Aorta (tissue), 5 donors: ENCODE measurements at regions not wholly inside any gene's neighbourhood (a gene's known extent, or its start where the extent isn't known, plus 50 kb on each side); places are given as distances from the start of the nearest gene placed in this dataset.

Experiments
- ATAC-seq: fragments of 200-7000 bp; cut with Tn5 transposase; one replicate; pipeline ENCODE4 v1.9.1; 2022; ENCODE audit warnings: moderate library complexity; ENCODE audit not compliant: low FRiP score
- DNase-seq, 2 donors: peaks; one replicate each; pipeline ENCODE4 v3.0.0-alpha.2; 2020
- H3K27ac ChIP-seq, 2 donors: one replicate each; pipeline ENCODE4 v1.5.1; 2013; ENCODE audit warnings: low read length in 2 of 2, mild to moderate bottlenecking in 2 of 2, moderate library complexity in 2 of 2, control low read depth in 1 of 2, inconsistent platforms in 1 of 2, low read depth in 1 of 2
- H3K27me3 ChIP-seq, 2 donors: one replicate each; pipeline ENCODE4 v1.6.1; 2013; ENCODE audit warnings: control low read depth in 1 of 2, low read length in 1 of 2, mild to moderate bottlenecking in 1 of 2, moderate library complexity in 1 of 2; ENCODE audit not compliant: insufficient read depth in 2 of 2, control insufficient read depth in 1 of 2
- H3K36me3 ChIP-seq, 2 donors: one replicate each; pipeline ENCODE4 v1.6.1; 2013; ENCODE audit warnings: control low read depth in 1 of 2, low read length in 1 of 2, mild to moderate bottlenecking in 1 of 2; ENCODE audit not compliant: insufficient read depth in 2 of 2, control insufficient read depth in 1 of 2
- H3K4me1 ChIP-seq, 2 donors: one replicate each; pipeline ENCODE4 v1.6.1; 2013; ENCODE audit warnings: low read length in 2 of 2, control low read depth in 1 of 2, mild to moderate bottlenecking in 1 of 2, moderate library complexity in 1 of 2; ENCODE audit not compliant: insufficient read depth in 2 of 2, control insufficient read depth in 1 of 2
- H3K4me3 ChIP-seq, 2 donors: one replicate each; pipeline ENCODE4 v1.5.1; 2013; ENCODE audit warnings: low read length in 2 of 2, control low read depth in 1 of 2, mild to moderate bottlenecking in 1 of 2
- H3K9me3 ChIP-seq: one replicate; pipeline ENCODE4 v1.6.1; 2013; ENCODE audit warnings: mild to moderate bottlenecking, low read length; ENCODE audit not compliant: control insufficient read depth
- WGBS, 2 donors: extraction: QIAGEN DNeasy Blood & Tissue Kit; methylation state at CpG; one replicate each; pipeline ENCODE4 v1.1.7; 2013; 5-methylcytosine and 5-hydroxymethylcytosine counted together
- intact Hi-C, 2 donors: fragments of 100-400 bp; cut with DNase I; formaldehyde crosslinking; loops; one replicate each; pipeline versions ENCODE4 v1.14.2 to v1.15.0; 2022
- donor health status: healthy with polysubstance abuse.
- donor health status: Bipolar disorder and iron deficiency.
- donor health status: DM: no; HTN: no; CAD: no.
- donor health status: DM: no; HTN: no; CAD: no.
- donor health status: DM: yes; HTN: yes; CAD: no.

- DNase-seq (no peak), ATAC-seq (no peak)
- no peak overlapping the region for H3K4me3 ChIP-seq
- no peaks in the 10 kb centered on the region for H3K9me3 ChIP-seq
- no peak overlapping the region for H3K27ac ChIP-seq
- H3K4me1 ChIP-seq, result no peaks in the 10 kb centered on the region
- H3K27me3 ChIP-seq, result no peaks in the 10 kb centered on the region
- WGBS, 2 donors, result 94 to 95% methylated on average over 4 of the region's 4 CpGs
- no peaks in the 10 kb centered on the region for H3K36me3 ChIP-seq
- intact Hi-C loops, result no loop called here
Observed at GRCh38 chr2:234835738-234836137, 116.1 kb upstream of the SH3BP4 start.

DNA sequence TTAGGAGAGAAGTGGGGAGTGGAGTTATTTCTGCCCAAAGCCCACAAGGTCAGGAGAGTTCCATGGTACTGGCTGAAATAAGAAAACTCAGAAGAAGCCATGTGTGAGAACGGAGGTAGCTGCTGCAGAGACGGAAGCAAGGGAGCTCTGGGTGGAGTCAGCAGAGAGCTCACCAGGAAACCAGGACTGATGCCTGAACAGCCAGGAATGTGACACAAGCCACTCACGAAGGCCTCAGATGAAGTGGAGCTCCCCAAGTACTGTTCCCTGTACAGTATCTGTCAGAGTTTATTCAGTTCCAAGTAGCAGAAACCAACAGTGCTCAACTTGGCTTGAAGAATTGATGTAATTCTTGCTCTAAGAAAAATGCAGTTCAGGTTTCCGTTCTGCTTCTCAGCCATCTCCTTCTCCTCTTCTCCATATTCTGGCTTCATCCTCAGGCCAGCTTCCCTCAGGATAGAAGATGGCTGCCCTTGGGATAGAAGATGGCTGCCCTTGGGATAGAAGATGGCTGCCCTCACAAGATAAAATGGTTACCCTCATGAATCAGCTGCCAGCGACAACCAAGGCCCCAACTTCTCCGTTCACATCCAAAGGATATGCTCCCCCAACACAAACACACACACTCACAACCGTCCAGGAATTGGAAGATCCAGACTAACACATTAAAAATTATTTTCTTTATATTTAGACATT is 117.4 kb upstream of the SH3BP4 start:
- ATAC-seq (no peak), DNase-seq (no peak)
- no peaks in the 10 kb centered on the region for H3K4me1 ChIP-seq
- 88 to 91% methylated on average over 7 of the region's 7 CpGs for WGBS, 2 donors
- no peaks in the 10 kb centered on the region for H3K9me3 ChIP-seq
- H3K27me3 ChIP-seq, result no peaks in the 10 kb centered on the region
- H3K4me3 ChIP-seq, result no peak overlapping the region
- intact Hi-C loops, result no loop called here
- H3K27ac ChIP-seq, result no peak overlapping the region
- no peaks in the 10 kb centered on the region for H3K36me3 ChIP-seq

- no peak for ATAC-seq
- intact Hi-C loops, result no loop called here
- no peaks in the 10 kb centered on the region for H3K36me3 ChIP-seq
Observed at GRCh38 chr2:234830853-234831252, 121.0 kb upstream of the SH3BP4 start.

GRCh38 chr2:234829074-234829455 is 122.8 kb upstream of the SH3BP4 start:
- no peak overlapping the region for H3K4me3 ChIP-seq
- H3K9me3 ChIP-seq, result no peaks in the 10 kb centered on the region
- no peaks in the 10 kb centered on the region for H3K27me3 ChIP-seq
- intact Hi-C loops, result loop anchor here (5.0 to 10.0 kb wide), 2 partner anchors 116 to 147 kb away; no protein-coding TSS in a partner anchor
- DNase-seq (no peak), ATAC-seq (no peak)
- WGBS, 2 donors, result 88 to 92% methylated on average over 4 of the region's 4 CpGs
- no peaks in the 10 kb centered on the region for H3K4me1 ChIP-seq
- H3K27ac ChIP-seq, result no peak overlapping the region
- H3K36me3 ChIP-seq, result no peaks in the 10 kb centered on the region

More at GRCh38 chr2:234830853-234831252, 121.0 kb upstream of the SH3BP4 start:
- Histone ChIP-seq H3K27ac (no peak overlapping the region), H3K9me3 (no peaks in the 10 kb centered on the region), H3K4me3 (no peak overlapping the region), H3K27me3 (no peaks in the 10 kb centered on the region), H3K4me1 (no peaks in the 10 kb centered on the region)
- 80 to 92% methylated on average over 2 of the region's 2 CpGs for WGBS, 2 donors
- no peak for DNase-seq

GRCh38 chr2:234828382-234829073 is 123.3 kb upstream of the SH3BP4 start:
- Histone ChIP-seq H3K4me1 (no peaks in the 10 kb centered on the region), H3K27ac (no peak overlapping the region), H3K4me3 (no peak overlapping the region), H3K9me3 (no peaks in the 10 kb centered on the region), H3K27me3 (no peaks in the 10 kb centered on the region), H3K36me3 (no peaks in the 10 kb centered on the region)
- intact Hi-C loops, result loop anchor here (5.0 to 10.0 kb wide), 2 partner anchors 116 to 146 kb away; no protein-coding TSS in a partner anchor
- ATAC-seq (no peak), DNase-seq (no peak)
- 94 to 96% methylated on average over 10 of the region's 10 CpGs for WGBS, 2 donors

DNA sequence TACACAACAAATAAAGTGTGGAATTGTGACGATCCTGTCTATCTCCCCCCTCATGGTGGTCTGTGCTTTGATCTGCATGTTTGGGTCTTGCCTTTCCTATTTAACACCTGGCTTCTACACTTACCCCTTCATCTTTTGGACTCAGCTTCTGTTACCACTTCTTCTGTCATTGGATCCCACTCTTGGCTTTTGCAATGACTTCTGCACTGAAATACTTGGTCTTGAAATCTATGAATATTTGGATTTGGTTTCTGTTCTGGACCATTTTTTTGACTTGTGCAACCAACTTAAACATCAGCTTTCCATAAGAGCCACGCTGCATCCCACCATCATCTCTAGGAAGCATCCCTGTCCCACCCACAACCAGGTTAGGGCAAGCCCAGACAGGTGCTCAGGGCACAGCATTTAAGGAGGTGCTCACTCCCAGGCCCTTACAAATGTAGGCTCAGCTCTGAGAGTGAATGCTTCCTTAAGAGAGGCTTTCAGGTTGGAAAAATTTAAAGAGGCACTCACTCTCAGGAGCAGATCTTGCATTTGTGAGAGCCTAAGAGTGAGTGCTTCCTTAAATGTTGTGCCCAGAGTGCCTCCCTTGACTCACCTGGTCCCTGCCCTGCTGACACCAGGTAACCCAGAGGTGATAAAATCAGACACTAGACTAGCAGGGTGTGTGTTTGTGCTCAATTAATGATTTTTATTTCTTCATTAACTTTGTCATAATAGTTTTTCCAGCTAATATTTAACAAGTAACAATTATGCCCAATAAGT is 124.5 kb upstream of the SH3BP4 start:
- WGBS, 2 donors, result 90 to 94% methylated on average over 2 of the region's 2 CpGs
- ATAC-seq (no peak), DNase-seq (no peak)
- no peak overlapping the region for H3K4me3 ChIP-seq
- H3K27me3 ChIP-seq, result no peaks in the 10 kb centered on the region
- H3K9me3 ChIP-seq, result no peaks in the 10 kb centered on the region
- intact Hi-C loops, result loop anchor here (5.0 to 10.0 kb wide), 2 partner anchors 118 to 145 kb away; no protein-coding TSS in a partner anchor
- no peak overlapping the region for H3K27ac ChIP-seq
- H3K4me1 ChIP-seq, result no peaks in the 10 kb centered on the region
- no peaks in the 10 kb centered on the region for H3K36me3 ChIP-seq

GRCh38 chr2:234826681-234827080 is 125.1 kb upstream of the SH3BP4 start:
- Histone ChIP-seq H3K9me3 (no peaks in the 10 kb centered on the region), H3K27me3 (no peaks in the 10 kb centered on the region), H3K4me1 (no peaks in the 10 kb centered on the region), H3K36me3 (no peaks in the 10 kb centered on the region), H3K27ac (no peak overlapping the region), H3K4me3 (no peak overlapping the region)
- ATAC-seq (no peak), DNase-seq (no peak)
- 97% methylated on average over 5 of the region's 5 CpGs for WGBS, 2 donors
- intact Hi-C loops, result loop anchor here (5.0 to 10.0 kb wide), 2 partner anchors 118 to 144 kb away; no protein-coding TSS in a partner anchor

DNA sequence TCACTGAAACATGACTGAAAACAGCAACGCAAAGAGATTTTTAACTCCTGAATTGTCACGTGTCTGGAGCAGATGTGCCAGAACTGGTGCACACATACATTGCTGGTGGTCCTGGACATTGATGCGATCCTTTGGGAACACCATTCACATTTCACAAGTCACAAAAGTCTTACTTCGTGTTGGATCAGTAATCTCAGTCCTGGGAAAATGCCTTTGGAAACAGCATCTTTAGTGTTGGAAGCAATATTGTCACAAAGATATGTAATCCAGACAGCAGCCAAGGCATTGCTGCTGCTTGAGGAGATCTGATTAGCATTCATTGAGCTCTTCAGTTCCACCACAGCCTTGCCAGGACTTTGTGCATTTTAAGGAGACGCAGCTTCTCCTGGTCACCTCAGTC is 126.2 kb upstream of the SH3BP4 start:
- H3K27ac ChIP-seq, result no peak overlapping the region
- no peak for DNase-seq
- intact Hi-C loops, result loop anchor here (5.0 to 10.0 kb wide), 2 partner anchors 119 to 143 kb away; no protein-coding TSS in a partner anchor

More for the DNA sequence above, 126.2 kb upstream of the SH3BP4 start:
- WGBS, 2 donors, result 47 to 68% methylated on average over 5 of the region's 5 CpGs
- Histone ChIP-seq H3K4me3 (no peak overlapping the region), H3K27me3 (no peaks in the 10 kb centered on the region), H3K9me3 (no peaks in the 10 kb centered on the region), H3K36me3 (no peaks in the 10 kb centered on the region), H3K4me1 (no peaks in the 10 kb centered on the region)
- ATAC-seq, result no peak
